GM12878 (cell line): ENCODE measurements at regions not wholly inside any gene's neighbourhood (a gene's known extent, or its start where the extent isn't known, plus 50 kb on each side); places are given as distances from the start of the nearest gene placed in this dataset.

ENCODE experiments used
- ATAC-seq: fragments of 200-7000 bp; cut with Tn5 transposase; 3 replicates; pipeline ENCODE4 v1.9.1; 2020; ENCODE audit warnings: mild to moderate bottlenecking, moderate library complexity
- BruUV-seq: library from RNA; stranded (reverse); fragments of 400-500 nt; replicated peaks from 2 replicates; lab custom pipeline; 2021; lab: Mats Ljungman, UMichigan
- CTCF ChIA-PET: fragments of 300-600 bp; sonication (Branson Sonifier 250); formaldehyde crosslinking; extraction: SDS; loops from one replicate; lab custom pipeline; 2021; ENCODE audit warnings: inconsistent platforms; lab: Yijun Ruan, JAX
- POLR2A ChIA-PET: fragments of 350-600 bp; formaldehyde crosslinking; extraction: SDS; loops from one replicate; lab custom pipeline; 2021; ENCODE audit warnings: inconsistent platforms; lab: Charles Lee
- RAD21 ChIA-PET: fragments of 300-600 bp; sonication (Branson Sonifier 250); formaldehyde crosslinking; loops from one replicate; lab custom pipeline; 2023; ENCODE audit warnings: antibody characterized with exemption; ENCODE audit not compliant: unreplicated experiment; lab: Charles Lee
- SMC1A ChIA-PET: fragments of 300-600 bp; sonication (Branson Sonifier 250); formaldehyde crosslinking; loops from one replicate; lab custom pipeline; 2023; ENCODE audit not compliant: unreplicated experiment, uncharacterized antibody; lab: Charles Lee
- DNase-seq: peaks from one replicate; pipeline ENCODE4 v3.0.0-alpha.2; 2011; ENCODE audit warnings: low read depth, low spot score
- FAIRE-seq: peaks from 3 replicates; lab custom pipeline; 2011; peaks lifted over from hg19 to GRCh38; lab: Jason Lieb, UNC
- H2AFZ ChIP-seq: 2 replicates; pipeline ENCODE4 v1.6.0; 2011; ENCODE audit warnings: low read depth, low read length, control low read depth; ENCODE audit not compliant: control insufficient read depth
- H3K27ac ChIP-seq: 2 replicates; pipeline ENCODE4 v1.5.1; 2011; ENCODE audit warnings: control low read depth; ENCODE audit not compliant: control insufficient read depth, insufficient read depth
- H3K27me3 ChIP-seq, 2 experiments: replicated peaks in 1 of 2; 2 replicates each; pipeline versions ENCODE4 v1.6.0 to v1.6.1; 2011; ENCODE audit warnings: low read length in 1 of 2; ENCODE audit not compliant: control insufficient read depth in 2 of 2, insufficient read depth in 2 of 2
- H3K36me3 ChIP-seq, 2 experiments: 2 replicates each; pipeline ENCODE4 v1.5.1; 2011; ENCODE audit warnings: low read length in 1 of 2; ENCODE audit not compliant: control insufficient read depth in 2 of 2, insufficient read depth in 2 of 2
- H3K4me1 ChIP-seq: 2 replicates; pipeline ENCODE4 v1.6.1; 2011; ENCODE audit warnings: mild to moderate bottlenecking, low read length, moderate library complexity, mixed read lengths; ENCODE audit not compliant: control insufficient read depth, insufficient read depth
- H3K4me2 ChIP-seq: 2 replicates; pipeline ENCODE4 v1.6.0; 2011; ENCODE audit warnings: control low read depth; ENCODE audit not compliant: control insufficient read depth, insufficient read depth
- H3K4me3 ChIP-seq: fragments of 200-600 bp; sonication (generic); 2 replicates; pipeline ENCODE4 v1.5.1; 2016
- H3K79me2 ChIP-seq: 2 replicates; pipeline ENCODE4 v1.6.0; 2011; ENCODE audit warnings: low read length; ENCODE audit not compliant: control insufficient read depth, insufficient read depth
- H3K9ac ChIP-seq: 2 replicates; pipeline ENCODE4 v1.8.0; 2011; ENCODE audit warnings: low read length, control low read depth, mixed read lengths; ENCODE audit not compliant: control insufficient read depth, insufficient read depth
- H3K9me3 ChIP-seq: replicated peaks from 3 replicates; pipeline ENCODE4 v1.5.1; 2011; ENCODE audit warnings: mild to moderate bottlenecking, low read length; ENCODE audit not compliant: control insufficient read depth, insufficient read depth
- H4K20me1 ChIP-seq: 2 replicates; pipeline ENCODE4 v1.6.0; 2011; ENCODE audit not compliant: control insufficient read depth, insufficient read depth
- ASH2L ChIP-seq: fragments of 300-600, 200-600 bp; sonication (generic); IDR thresholded peaks from 2 replicates; pipeline ENCODE4 v1.6.1; 2017; ENCODE audit warnings: low read depth, mild to moderate bottlenecking, borderline replicate concordance
- CREB1 ChIP-seq: IDR thresholded peaks from 2 replicates; pipeline ENCODE4 v1.6.1; 2012; ENCODE audit warnings: low read depth, mild to moderate bottlenecking, inconsistent platforms
- HDGF ChIP-seq: fragments of 450-650 bp; IDR thresholded peaks from 2 replicates; pipeline ENCODE4 v1.6.1; 2016; ENCODE audit warnings: antibody characterized with exemption
- MEF2A ChIP-seq: IDR thresholded peaks from 2 replicates; pipeline ENCODE4 v1.6.1; 2011; ENCODE audit warnings: low read depth, mild to moderate bottlenecking, low read length, moderate library complexity; ENCODE audit not compliant: insufficient read depth
- RELA ChIP-seq: fragments of 450-650 bp; IDR thresholded peaks from 2 replicates; pipeline ENCODE4 v1.8.0; 2014; ENCODE audit warnings: borderline replicate concordance; ENCODE audit not compliant: partially characterized antibody
- WGBS: methylation state at CpG from one replicate; pipeline ENCODE4 v1.1.6; 2016; ENCODE audit warnings: low lambda C conversion rate; ENCODE audit not compliant: insufficient replicate concordance, insufficient coverage; ENCODE audit errors: missing lambda C conversion rate; 5-methylcytosine and 5-hydroxymethylcytosine counted together
- in situ Hi-C: fragments of 300-500 bp; cut with MboI; formaldehyde crosslinking; loops from 9 replicates; pipeline ENCODE4 v1.14.3; 2018; ENCODE audit warnings: mixed read lengths
- intact Hi-C: fragments of 100-400 bp; cut with micrococcal nuclease; formaldehyde crosslinking; loops from one replicate; pipeline ENCODE4 v1.14.2; 2022; ENCODE audit not compliant: unreplicated experiment
- TF ChIP-seq, protein P1 (sequence below): IDR thresholded peaks from 2 replicates; pipeline ENCODE4 v1.6.1; 2012; ENCODE audit warnings: mild to moderate bottlenecking, low read depth, low read length

DNA sequence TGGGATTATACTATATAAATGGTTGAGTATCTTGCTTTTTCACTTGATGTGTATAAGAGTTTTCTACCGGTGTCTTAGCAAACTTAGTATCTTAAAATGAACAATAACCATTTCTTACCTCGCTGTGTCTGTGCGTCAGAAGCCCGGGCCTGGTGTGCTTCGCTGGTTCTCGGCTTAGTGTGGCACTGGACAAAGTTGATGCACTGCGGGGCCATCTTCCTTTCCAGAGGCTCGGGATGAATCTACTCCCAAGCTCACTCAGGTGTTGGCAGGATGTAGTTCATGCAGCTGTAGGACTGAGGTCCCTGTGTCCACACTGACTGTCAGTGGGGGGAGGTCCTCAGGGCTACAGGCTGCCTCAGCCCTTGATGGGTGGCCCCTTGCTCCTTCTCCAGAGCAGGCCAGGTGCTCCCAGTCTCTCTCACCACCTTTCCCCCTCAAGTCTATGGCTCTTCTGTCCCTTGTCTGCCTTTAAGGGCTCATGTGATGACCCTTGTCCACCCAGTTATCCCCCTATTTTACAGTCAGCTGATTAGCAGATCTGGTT lies 227.8 kb downstream of the GLRX3 start:
- FAIRE-seq, result no peak
- Histone ChIP-seq H3K4me1 (no peaks in the 10 kb centered on the region), H4K20me1 (no peaks in the 10 kb centered on the region), H3K36me3 (no peaks in the 10 kb centered on the region), H3K79me2 (no peaks in the 10 kb centered on the region)
- WGBS, result 33% methylated on average over 8 of the region's 8 CpGs
- SMC1A ChIA-PET, result no interaction called here
- TF ChIP-seq RELA (no peak), MEF2A (no peak), ASH2L (no peak), HDGF (no peak), CREB1 (no peak)
- TF ChIP-seq, protein P1, sequence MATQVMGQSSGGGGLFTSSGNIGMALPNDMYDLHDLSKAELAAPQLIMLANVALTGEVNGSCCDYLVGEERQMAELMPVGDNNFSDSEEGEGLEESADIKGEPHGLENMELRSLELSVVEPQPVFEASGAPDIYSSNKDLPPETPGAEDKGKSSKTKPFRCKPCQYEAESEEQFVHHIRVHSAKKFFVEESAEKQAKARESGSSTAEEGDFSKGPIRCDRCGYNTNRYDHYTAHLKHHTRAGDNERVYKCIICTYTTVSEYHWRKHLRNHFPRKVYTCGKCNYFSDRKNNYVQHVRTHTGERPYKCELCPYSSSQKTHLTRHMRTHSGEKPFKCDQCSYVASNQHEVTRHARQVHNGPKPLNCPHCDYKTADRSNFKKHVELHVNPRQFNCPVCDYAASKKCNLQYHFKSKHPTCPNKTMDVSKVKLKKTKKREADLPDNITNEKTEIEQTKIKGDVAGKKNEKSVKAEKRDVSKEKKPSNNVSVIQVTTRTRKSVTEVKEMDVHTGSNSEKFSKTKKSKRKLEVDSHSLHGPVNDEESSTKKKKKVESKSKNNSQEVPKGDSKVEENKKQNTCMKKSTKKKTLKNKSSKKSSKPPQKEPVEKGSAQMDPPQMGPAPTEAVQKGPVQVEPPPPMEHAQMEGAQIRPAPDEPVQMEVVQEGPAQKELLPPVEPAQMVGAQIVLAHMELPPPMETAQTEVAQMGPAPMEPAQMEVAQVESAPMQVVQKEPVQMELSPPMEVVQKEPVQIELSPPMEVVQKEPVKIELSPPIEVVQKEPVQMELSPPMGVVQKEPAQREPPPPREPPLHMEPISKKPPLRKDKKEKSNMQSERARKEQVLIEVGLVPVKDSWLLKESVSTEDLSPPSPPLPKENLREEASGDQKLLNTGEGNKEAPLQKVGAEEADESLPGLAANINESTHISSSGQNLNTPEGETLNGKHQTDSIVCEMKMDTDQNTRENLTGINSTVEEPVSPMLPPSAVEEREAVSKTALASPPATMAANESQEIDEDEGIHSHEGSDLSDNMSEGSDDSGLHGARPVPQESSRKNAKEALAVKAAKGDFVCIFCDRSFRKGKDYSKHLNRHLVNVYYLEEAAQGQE, result no peak
- TF ChIP-seq, all 136 proteins: peak for 0
- Histone ChIP-seq H3K27ac (no peak overlapping the region), H3K27me3 (no peaks in the 10 kb centered on the region), H3K9ac (no peak overlapping the region), H3K9me3 (no peaks in the 10 kb centered on the region), H3K4me3 (no peak overlapping the region), H3K4me2 (no peak overlapping the region), H2AFZ (no peak overlapping the region)
- POLR2A ChIA-PET, result no interaction called here
- DNase-seq (no peak), ATAC-seq (no peak)
- CTCF ChIA-PET, result no interaction called here
- RAD21 ChIA-PET, result no interaction called here
- in situ Hi-C loops, result no loop called here
- intact Hi-C loops, result no loop called here
- BruUV-seq, result no TSS peak
